ENCODE measurements at regions not wholly inside any gene's neighbourhood (a gene's known extent, or its start where the extent isn't known, plus 50 kb on each side); places are given as distances from the start of the nearest gene placed in this dataset.

- no peak for DNase-seq (ENCODE audit: low read depth)
These were observed 216.3 kb downstream of the CETN3 start for GRCh38 chr5:90193185-90193822.

GRCh38 chr5:90191352-90192045, 218.1 kb downstream of the CETN3 start:
- no peak for DNase-seq (ENCODE audit: low read depth)

- DNase-seq (ENCODE audit: low read depth): no peak
These were observed 223.6 kb downstream of the CETN3 start for GRCh38 chr5:90185897-90186468.

GRCh38 chr5:90184764-90185163, 224.8 kb downstream of the CETN3 start:
- DNase-seq (ENCODE audit: low read depth): no peak

- DNase-seq (ENCODE audit: low read depth): no peak
These were observed 226.8 kb downstream of the CETN3 start for GRCh38 chr5:90182726-90183125.

- DNase-seq (ENCODE audit: low read depth): no peak
These were observed 235.3 kb downstream of the CETN3 start for GRCh38 chr5:90174236-90174635.

- DNase-seq (ENCODE audit: low read depth): no peak
These were observed 236.1 kb downstream of the CETN3 start for GRCh38 chr5:90173299-90174030.

- DNase-seq (ENCODE audit: low read depth): no peak
These were observed 238.1 kb downstream of the CETN3 start for GRCh38 chr5:90171466-90171865.

- no peak for DNase-seq (ENCODE audit: low read depth)
These were observed 239.3 kb downstream of the CETN3 start for GRCh38 chr5:90170261-90170660.

- no peak for DNase-seq (ENCODE audit: low read depth)
These were observed 240.5 kb downstream of the CETN3 start for GRCh38 chr5:90169078-90169477.

GRCh38 chr5:90168399-90168798, 241.2 kb downstream of the CETN3 start:
- DNase-seq (ENCODE audit: low read depth): no peak

- DNase-seq (ENCODE audit: low read depth): no peak
These were observed 242.7 kb downstream of the CETN3 start for GRCh38 chr5:90166816-90167215.

GRCh38 chr5:90162324-90162723, 247.2 kb downstream of the CETN3 start:
- DNase-seq (ENCODE audit: low read depth): no peak

- no peak for DNase-seq (ENCODE audit: low read depth)
These were observed 248.1 kb downstream of the CETN3 start for GRCh38 chr5:90161414-90161813.

GRCh38 chr5:90158131-90158530, 251.4 kb downstream of the CETN3 start:
- DNase-seq (ENCODE audit: low read depth): no peak

GRCh38 chr5:90153031-90153430, 256.5 kb downstream of the CETN3 start:
- DNase-seq (ENCODE audit: low read depth): no peak

- DNase-seq (ENCODE audit: low read depth): no peak
These were observed 264.8 kb downstream of the CETN3 start for GRCh38 chr5:90144625-90145327.

- no peak for DNase-seq (ENCODE audit: low read depth)
These were observed 267.0 kb downstream of the CETN3 start for GRCh38 chr5:90142541-90142940.

GRCh38 chr5:90141984-90142383, 267.6 kb downstream of the CETN3 start:
- no peak for DNase-seq (ENCODE audit: low read depth)

GRCh38 chr5:90136952-90137528, 272.5 kb downstream of the CETN3 start:
- no peak for DNase-seq (ENCODE audit: low read depth)

GRCh38 chr5:90135779-90136378, 273.7 kb downstream of the CETN3 start:
- DNase-seq (ENCODE audit: low read depth): no peak

Data from activated gamma-delta T cell treated with anti-CD3 and anti-CD28 coated beads, Interleukin-2, amount 50 U/mL, for 16 hours (primary cell).